Panc1 (cell line): ENCODE measurements at regions not wholly inside any gene's neighbourhood (a gene's known extent, or its start where the extent isn't known, plus 50 kb on each side); places are given as distances from the start of the nearest gene placed in this dataset.

Experiments
- CTCF ChIP-seq: fragments of 450-650 bp; IDR thresholded peaks from 2 replicates; pipeline ENCODE4 v1.5.1; 2017; ENCODE audit warnings: mild to moderate bottlenecking
- POLR2AphosphoS5 ChIP-seq: IDR thresholded peaks from 2 replicates; pipeline ENCODE4 v1.6.1; 2012; ENCODE audit warnings: mild to moderate bottlenecking, low read depth, low read length, moderate library complexity
- REST ChIP-seq, 2 experiments: IDR thresholded peaks; 2 replicates each; pipeline ENCODE4 v1.6.1; 2011 to 2012; ENCODE audit warnings: low read depth in 2 of 2, control low read depth in 1 of 2, low read length in 1 of 2, mild to moderate bottlenecking in 1 of 2, moderate library complexity in 1 of 2; ENCODE audit not compliant: insufficient read depth in 1 of 2
- SIN3A ChIP-seq: IDR thresholded peaks from 2 replicates; pipeline ENCODE4 v1.6.1; 2012; ENCODE audit warnings: low read depth, mild to moderate bottlenecking, low read length, moderate library complexity, borderline replicate concordance; ENCODE audit not compliant: insufficient read depth
- TCF7L2 ChIP-seq: IDR thresholded peaks from 2 replicates; pipeline ENCODE4 v1.6.1; 2011; ENCODE audit warnings: mild to moderate bottlenecking, low read depth, low read length, inconsistent platforms

- TF ChIP-seq CTCF (no peak), POLR2AphosphoS5 (no peak), TCF7L2 (no peak), REST (IDR thresholded peaks at IDR 0.05; ENCODE audit: insufficient read depth in 1 of 2, low read depth in 2 of 2, low read length in 1 of 2) (no peak), SIN3A (no peak)
These were observed 284.2 kb upstream of the CHD6 start for GRCh38 chr20:41902346-41902745.
